ENCODE measurements at regions not wholly inside any gene's neighbourhood (a gene's known extent, or its start where the extent isn't known, plus 50 kb on each side); places are given as distances from the start of the nearest gene placed in this dataset.

- 76 to 92% (median 84%) methylated on average over 3 to 8 of the region's 8 CpGs for WGBS, 4 donors
- no peaks in the 10 kb centered on the region for H3K36me3 ChIP-seq (replicated peaks in 1 of 2)
- no peaks in the 10 kb centered on the region for H3K27me3 ChIP-seq
- intact Hi-C loops (cut with DNase I), result no loop called here
- no peak for DNase-seq
- TF ChIP-seq POLR2A (IDR thresholded peaks at IDR 0.05) (no peak), CTCF (IDR thresholded peaks at IDR 0.05) (no peak)
- no peaks in the 10 kb centered on the region for H3K9me3 ChIP-seq (replicated peaks in 1 of 3)
- H3K27ac ChIP-seq, result no peak overlapping the region
- H3K4me1 ChIP-seq (replicated peaks in 1 of 2), result no peaks in the 10 kb centered on the region
- H3K4me3 ChIP-seq, result no peak overlapping the region
These were observed 62.6 kb upstream of the ZSWIM2 start for GRCh38 chr2:186911551-186912085.

- Histone ChIP-seq H3K27me3 (no peaks in the 10 kb centered on the region), H3K4me3 (no peak overlapping the region), H3K9me3 (replicated peaks in 1 of 3) (no peaks in the 10 kb centered on the region), H3K4me1 (replicated peaks in 1 of 2) (no peaks in the 10 kb centered on the region), H3K36me3 (replicated peaks in 1 of 2) (no peaks in the 10 kb centered on the region), H3K27ac (no peak overlapping the region)
- TF ChIP-seq POLR2A (IDR thresholded peaks at IDR 0.05) (no peak), CTCF (IDR thresholded peaks at IDR 0.05) (no peak)
- DNase-seq, result no peak
- WGBS, 4 donors, result 62 to 79% (median 73%) methylated on average over 4 of the region's 4 CpGs
- intact Hi-C loops (cut with DNase I), result no loop called here
These were observed 62.0 kb upstream of the ZSWIM2 start for GRCh38 chr2:186910996-186911395.

- Histone ChIP-seq H3K36me3 (replicated peaks in 1 of 2) (no peaks in the 10 kb centered on the region), H3K27ac (no peak overlapping the region), H3K27me3 (no peaks in the 10 kb centered on the region), H3K9me3 (replicated peaks in 1 of 3) (no peaks in the 10 kb centered on the region), H3K4me1 (replicated peaks in 1 of 2) (no peaks in the 10 kb centered on the region), H3K4me3 (no peak overlapping the region)
- 66 to 88% (median 85%) methylated on average over 3 of the region's 3 CpGs for WGBS, 4 donors
- DNase-seq, result no peak
- intact Hi-C loops (cut with DNase I), result no loop called here
- TF ChIP-seq POLR2A (IDR thresholded peaks at IDR 0.05), result no peak
- no peak for TF ChIP-seq CTCF (IDR thresholded peaks at IDR 0.05)
These were observed 60.1 kb upstream of the ZSWIM2 start for GRCh38 chr2:186909095-186909494.

- Histone ChIP-seq H3K27me3 (no peaks in the 10 kb centered on the region), H3K4me3 (no peak overlapping the region), H3K9me3 (replicated peaks in 1 of 3) (no peaks in the 10 kb centered on the region), H3K4me1 (replicated peaks in 1 of 2) (no peaks in the 10 kb centered on the region), H3K27ac (no peak overlapping the region), H3K36me3 (replicated peaks in 1 of 2) (no peaks in the 10 kb centered on the region)
- WGBS, 4 donors, result 54 to 65% (median 64%) methylated on average over 1 of the region's 1 CpG
- TF ChIP-seq POLR2A (IDR thresholded peaks at IDR 0.05), result no peak
- TF ChIP-seq CTCF (IDR thresholded peaks at IDR 0.05), result no peak
- intact Hi-C loops (cut with DNase I), result no loop called here
- DNase-seq, result no peak
These were observed 58.9 kb upstream of the ZSWIM2 start for GRCh38 chr2:186907897-186908296.
